Activated naive CD4-positive, alpha-beta T cell treated with anti-CD3 and anti-CD28 coated beads, Interleukin-2, amount 50 U/mL, for 72 hours (primary cell): ENCODE measurements at regions not wholly inside any gene's neighbourhood (a gene's known extent, or its start where the extent isn't known, plus 50 kb on each side); places are given as distances from the start of the nearest gene placed in this dataset.
"Not testable (repeated sequence)": the region's sequence is repeated elsewhere in the genome, so short reads cannot be mapped to it uniquely, and the experiment has no call there.

Experiments
- ATAC-seq, 2 donors: fragments of 150-1000 bp; cut with Tn5 transposase; 2 replicates each; pipeline ENCODE4 v1.10.0; 2021; ENCODE audit warnings: mild to moderate bottlenecking in 2 of 2, moderate library complexity in 2 of 2
- DNase-seq, 2 donors: peaks; one replicate each; pipeline ENCODE4 v3.0.0; 2021 to 2022; ENCODE audit warnings: low spot score in 2 of 2
- H3K27ac Mint-ChIP-seq, 2 donors: one replicate each; pipeline ENCODE4 v1.8.0; 2022; ENCODE audit warnings: mild to moderate bottlenecking in 2 of 2, mixed read lengths in 2 of 2
- H3K36me3 Mint-ChIP-seq, 2 donors: one replicate each; pipeline ENCODE4 v1.8.0; 2022; ENCODE audit warnings: mixed read lengths in 2 of 2
- H3K9me3 Mint-ChIP-seq, 2 donors: one replicate each; pipeline ENCODE4 v1.8.0; 2022; ENCODE audit warnings: mixed read lengths in 2 of 2

DNA sequence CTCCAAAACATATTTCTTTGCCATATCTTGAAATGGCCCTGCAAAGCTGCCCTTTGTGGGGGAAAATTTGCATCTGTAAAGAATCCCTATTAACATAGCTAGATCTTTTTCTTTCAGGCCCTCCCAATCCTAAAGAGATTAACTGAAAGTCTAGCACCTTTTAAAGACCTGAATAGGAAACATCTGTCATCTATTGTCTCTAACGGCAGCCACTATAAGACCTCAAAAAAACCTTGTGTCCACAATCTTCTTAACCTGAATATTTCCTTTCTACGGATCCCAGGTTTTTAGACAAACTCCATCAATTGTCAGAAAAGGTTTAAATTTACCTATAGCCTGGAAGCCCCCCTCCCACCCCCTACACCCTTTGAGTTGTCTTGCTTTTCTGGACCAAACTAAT, 241.3 kb downstream of the NPR3 start:
- H3K36me3 Mint-ChIP-seq, H3K9me3 Mint-ChIP-seq, H3K27ac Mint-ChIP-seq, ATAC-seq, DNase-seq: not testable (repeated sequence)

DNA sequence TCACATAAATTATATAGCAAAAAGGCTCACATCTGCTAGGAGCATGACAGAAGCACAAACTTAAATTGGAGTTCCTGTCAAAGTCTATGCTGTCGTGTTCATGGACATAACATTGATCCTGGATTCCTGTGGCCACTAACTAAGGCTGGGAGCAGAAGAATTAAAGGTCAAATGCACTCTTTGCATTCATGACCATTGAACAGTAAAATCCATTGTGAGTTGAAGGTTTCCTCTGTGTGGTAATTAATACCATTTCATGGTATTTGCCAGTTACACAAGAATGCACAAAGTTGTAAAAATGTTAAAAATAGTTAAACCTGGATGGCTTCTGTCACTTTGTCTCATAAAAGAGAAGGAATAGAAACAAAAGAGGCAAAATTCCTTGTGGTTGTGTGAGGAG, 242.6 kb downstream of the NPR3 start:
- no peaks in the 10 kb centered on the region for H3K36me3 Mint-ChIP-seq
- peaks cover 7 to 14% of the 10 kb centered on the region in 2 donors for H3K9me3 Mint-ChIP-seq
- no peak overlapping the region for H3K27ac Mint-ChIP-seq

DNA sequence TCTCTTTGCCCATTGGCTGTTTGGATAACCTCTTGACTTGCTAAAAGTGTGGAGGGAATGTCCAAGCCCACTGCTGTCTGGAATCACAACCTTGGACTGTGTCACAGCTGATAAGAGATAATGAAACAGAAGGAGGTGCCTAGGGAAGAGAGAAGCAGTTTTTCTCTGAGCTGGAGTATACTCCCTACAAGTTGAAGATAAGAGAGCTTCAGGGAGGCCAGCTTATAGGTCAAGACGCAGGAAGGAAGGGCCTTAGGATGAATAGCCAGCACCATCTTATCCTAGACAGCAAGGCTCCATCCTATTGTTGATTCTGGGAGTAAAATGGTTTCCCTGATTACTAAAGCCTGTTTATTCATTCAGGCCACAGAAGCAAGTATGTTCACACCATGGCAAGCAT, 244.7 kb downstream of the NPR3 start:
- H3K9me3 Mint-ChIP-seq, result peaks cover 7 to 14% of the 10 kb centered on the region in 2 donors
- ATAC-seq, result no peak
- no peak overlapping the region for H3K27ac Mint-ChIP-seq
- no peak for DNase-seq
- H3K36me3 Mint-ChIP-seq, result no peaks in the 10 kb centered on the region

More for the DNA sequence above, 242.6 kb downstream of the NPR3 start:
- ATAC-seq, result no peak
- no peak for DNase-seq

DNA sequence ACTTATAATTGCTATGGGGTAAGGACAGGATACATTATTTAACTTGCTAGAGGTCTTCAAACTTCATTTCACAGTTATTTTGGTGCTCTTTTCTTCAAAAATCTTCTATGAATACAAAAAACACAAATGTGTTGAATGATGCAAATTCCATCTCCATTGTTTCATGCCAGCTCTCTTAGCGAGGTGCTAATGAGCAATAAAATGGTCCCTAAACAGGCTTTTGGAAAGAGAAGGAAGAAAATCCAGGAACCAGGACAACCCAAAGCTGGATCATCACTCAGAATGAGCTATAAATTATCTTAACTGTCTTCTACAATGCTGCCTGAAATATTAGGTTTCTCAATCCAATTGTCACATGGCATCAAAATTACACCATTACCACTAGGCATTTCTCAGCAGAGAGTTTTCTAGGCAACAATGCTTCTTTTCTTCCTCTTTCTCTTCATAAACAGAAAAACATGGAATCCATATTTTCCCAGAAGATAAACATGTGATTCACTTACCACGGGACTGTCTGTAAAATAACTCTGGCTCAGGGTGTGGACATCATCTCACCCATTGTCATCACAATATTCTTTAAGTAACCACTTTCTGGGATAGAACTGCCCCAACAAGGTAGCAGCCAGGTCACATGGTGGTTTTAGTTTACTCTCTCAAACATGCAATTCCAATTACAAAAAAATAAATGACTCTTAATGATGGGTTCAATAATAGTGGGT, 249.4 kb downstream of the NPR3 start:
- H3K36me3 Mint-ChIP-seq, result no peaks in the 10 kb centered on the region
- no peak for DNase-seq
- H3K27ac Mint-ChIP-seq, result no peak overlapping the region
- ATAC-seq, result no peak
- peaks cover 7 to 9% of the 10 kb centered on the region in 2 donors for H3K9me3 Mint-ChIP-seq

DNA sequence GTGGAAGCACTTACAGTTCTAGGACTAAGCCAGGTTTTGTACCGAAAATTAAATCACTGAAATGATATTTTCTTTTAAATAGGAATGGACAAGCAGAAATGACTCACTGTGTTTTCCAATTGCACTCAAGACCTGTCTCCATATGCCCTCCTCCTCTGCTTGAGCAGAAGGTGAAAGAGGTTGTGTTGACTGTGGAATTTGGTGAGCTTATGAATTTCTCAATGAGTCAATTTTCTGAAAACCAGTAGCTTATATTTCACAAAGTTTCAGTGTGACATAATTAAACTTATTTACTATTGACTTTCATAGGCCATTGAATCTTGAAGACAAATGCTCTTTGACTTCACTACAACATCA, 249.9 kb downstream of the NPR3 start:
- H3K27ac Mint-ChIP-seq, result no peak overlapping the region
- peaks cover 7 to 9% of the 10 kb centered on the region in 2 donors for H3K9me3 Mint-ChIP-seq
- H3K36me3 Mint-ChIP-seq, result no peaks in the 10 kb centered on the region
- ATAC-seq, result no peak
- DNase-seq, result no peak

DNA sequence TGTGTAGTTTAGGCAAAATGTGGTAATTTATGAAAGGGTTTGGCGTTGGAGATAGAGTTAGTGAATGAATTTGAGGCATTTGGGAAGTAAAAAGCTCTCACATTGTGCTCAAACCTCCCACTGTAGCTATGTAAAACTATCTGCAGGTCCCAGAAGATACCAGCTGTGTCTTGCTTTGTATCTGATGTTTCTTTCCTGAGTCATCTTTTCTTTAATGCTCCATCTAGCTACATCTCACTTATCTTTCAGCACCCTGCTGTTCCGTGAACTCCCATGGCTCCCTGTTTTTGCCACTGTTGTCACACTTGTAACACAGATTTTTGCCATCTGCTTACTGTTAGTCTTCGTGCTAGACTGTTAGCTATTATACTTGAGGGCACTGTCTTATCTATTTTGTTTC, 253.1 kb downstream of the NPR3 start:
- Mint-ChIP-seq H3K9me3 (no peaks in the 10 kb centered on the region), H3K36me3 (no peaks in the 10 kb centered on the region), H3K27ac (no peak overlapping the region)
- DNase-seq (no peak), ATAC-seq (no peak)

DNA sequence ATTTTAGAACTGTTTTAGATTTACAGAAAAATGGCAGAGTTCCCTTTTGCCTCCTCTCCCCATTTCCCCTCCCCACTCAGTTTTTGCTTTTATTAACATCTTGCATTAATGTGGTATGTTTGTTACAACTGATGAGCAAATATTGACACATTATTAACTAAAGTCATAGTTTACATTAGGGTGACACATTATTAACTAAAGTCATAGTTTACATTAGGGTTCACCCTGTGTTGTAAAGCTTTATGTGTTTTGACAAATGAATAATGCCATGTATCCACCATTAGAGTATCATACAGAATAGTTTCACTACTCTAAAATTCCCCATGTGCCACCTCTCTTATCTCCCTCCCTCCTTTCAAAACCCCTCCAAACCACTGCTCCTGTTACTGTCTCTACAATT, 262.5 kb downstream of the NPR3 start:
- DNase-seq (no peak), ATAC-seq (no peak)
- peaks cover under 1 to 4% of the 10 kb centered on the region in 2 donors for H3K9me3 Mint-ChIP-seq
- no peak overlapping the region for H3K27ac Mint-ChIP-seq
- no peaks in the 10 kb centered on the region for H3K36me3 Mint-ChIP-seq

DNA sequence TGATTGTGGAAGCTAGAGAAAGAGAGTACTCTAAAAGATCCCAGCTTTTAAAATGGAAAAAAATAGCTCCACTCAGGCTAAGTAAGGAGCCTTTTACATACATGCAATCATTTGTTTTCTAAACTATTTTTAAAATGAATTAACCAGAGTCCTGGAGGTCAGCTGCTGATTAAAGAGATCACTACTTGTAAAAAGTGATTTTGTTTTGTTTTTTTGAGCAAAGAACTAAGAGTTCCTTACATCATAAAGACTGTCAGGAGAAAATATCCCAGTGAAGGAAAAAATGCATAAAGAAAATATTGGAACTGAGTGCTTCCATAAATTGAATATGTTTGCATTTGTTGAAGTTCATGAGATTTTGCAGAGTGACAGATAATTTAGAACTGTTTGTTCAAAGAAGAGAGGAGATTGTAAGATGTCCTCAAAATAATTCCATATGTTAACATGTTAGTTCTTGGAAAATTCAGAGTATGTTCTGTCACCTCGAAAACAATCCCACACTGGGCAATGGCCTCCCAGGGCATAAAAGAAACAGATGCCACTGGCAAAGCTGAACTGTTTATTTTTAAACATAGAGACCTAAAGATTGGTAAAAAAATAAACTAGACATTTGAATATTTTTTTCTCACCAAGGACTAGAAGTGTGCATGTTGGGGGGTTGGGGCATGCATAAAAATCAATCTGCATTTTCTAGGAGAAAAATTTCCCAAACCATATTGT, 264.7 kb downstream of the NPR3 start:
- Mint-ChIP-seq H3K27ac (no peak overlapping the region), H3K9me3 (peaks cover 9 to 11% of the 10 kb centered on the region in 2 donors), H3K36me3 (no peaks in the 10 kb centered on the region)
- no peak for ATAC-seq
- DNase-seq, result no peak

DNA sequence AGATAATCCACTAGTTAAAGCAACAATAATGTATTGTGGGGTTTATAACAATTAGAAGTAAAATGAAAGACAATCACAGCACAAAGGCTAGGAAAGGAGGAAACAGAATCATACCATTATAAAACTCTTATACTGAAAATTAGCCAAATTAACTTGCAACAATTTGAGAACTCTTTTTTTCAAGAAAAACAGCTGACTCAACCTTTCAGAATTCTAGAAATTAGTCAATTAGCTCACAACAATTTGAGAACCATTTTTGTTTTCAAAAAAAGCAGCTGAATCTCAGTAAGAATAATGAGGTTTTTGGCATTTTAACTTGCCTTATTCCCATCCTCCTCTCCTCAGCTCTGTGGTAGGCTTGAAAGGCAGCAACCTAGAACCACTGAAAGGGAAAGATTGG, 269.9 kb downstream of the NPR3 start:
- Mint-ChIP-seq H3K9me3 (peaks cover 16 to 19% of the 10 kb centered on the region in 2 donors), H3K27ac (no peak overlapping the region)
- ATAC-seq, result no peak

DNA sequence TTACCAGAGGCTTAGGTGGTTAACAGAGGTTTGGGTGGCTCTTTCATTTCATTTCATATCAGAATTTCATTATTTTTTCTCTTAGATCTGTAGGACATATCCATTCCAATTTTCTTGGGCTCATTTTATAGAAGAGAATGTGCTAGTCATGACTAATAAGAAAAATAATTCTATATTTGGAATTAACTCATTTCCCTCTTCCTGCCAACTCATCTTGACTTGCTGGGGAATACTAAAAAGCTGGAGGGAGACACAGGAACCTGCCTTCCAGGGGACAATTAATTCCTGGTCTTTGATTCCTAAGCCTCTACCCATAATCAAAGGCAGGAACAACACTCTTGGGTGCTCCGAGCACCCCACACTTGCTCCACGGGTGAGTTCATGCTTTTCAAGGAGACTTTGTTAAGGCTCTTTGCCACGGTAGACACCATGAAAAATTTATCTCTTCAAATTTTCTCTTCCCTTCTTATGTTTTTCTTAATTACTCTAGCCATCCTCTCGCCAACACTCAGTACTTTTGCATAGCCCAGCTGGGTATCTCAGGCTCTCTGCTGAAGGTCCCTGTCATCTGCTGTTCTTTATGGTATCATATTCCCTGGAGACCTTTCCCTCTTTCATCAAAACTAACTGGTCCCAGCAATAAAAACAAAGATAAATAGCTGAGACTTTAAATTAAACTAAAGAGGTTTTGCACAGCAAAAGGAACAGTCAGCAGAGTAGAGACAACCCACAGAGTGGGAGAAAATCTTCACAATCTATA, 273.9 kb downstream of the NPR3 start:
- ATAC-seq, result no peak
- H3K27ac Mint-ChIP-seq, result no peak overlapping the region
- DNase-seq, result no peak
- H3K9me3 Mint-ChIP-seq, result peaks cover 13 to 14% of the 10 kb centered on the region in 2 donors
- H3K36me3 Mint-ChIP-seq, result no peaks in the 10 kb centered on the region

More for the DNA sequence above, 269.9 kb downstream of the NPR3 start:
- DNase-seq, result no peak
- H3K36me3 Mint-ChIP-seq, result no peaks in the 10 kb centered on the region

DNA sequence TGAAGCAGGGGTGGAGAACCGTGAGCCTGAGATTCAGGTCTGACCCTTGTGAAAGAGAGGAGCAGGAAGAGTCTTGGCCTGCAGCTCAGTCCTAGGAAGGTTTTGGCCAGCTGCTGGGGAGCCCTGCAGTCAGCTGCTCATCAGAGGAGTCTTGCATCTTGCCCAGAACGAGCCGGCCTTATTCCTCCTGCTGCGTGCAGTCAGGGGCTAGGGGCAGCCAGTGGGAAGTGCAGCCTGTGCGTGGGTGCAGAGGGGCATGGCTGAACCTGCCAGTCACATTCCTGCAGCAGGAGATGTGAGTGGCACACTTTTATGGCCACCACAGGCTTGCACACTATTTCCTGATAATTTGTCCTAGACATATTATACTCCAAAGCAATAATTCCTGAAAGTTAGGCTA, 278.7 kb downstream of the NPR3 start:
- no peaks in the 10 kb centered on the region for H3K36me3 Mint-ChIP-seq
- ATAC-seq (no peak), DNase-seq (no peak)
- no peak overlapping the region for H3K27ac Mint-ChIP-seq
- peaks cover 0 to 13% of the 10 kb centered on the region in 2 donors for H3K9me3 Mint-ChIP-seq

DNA sequence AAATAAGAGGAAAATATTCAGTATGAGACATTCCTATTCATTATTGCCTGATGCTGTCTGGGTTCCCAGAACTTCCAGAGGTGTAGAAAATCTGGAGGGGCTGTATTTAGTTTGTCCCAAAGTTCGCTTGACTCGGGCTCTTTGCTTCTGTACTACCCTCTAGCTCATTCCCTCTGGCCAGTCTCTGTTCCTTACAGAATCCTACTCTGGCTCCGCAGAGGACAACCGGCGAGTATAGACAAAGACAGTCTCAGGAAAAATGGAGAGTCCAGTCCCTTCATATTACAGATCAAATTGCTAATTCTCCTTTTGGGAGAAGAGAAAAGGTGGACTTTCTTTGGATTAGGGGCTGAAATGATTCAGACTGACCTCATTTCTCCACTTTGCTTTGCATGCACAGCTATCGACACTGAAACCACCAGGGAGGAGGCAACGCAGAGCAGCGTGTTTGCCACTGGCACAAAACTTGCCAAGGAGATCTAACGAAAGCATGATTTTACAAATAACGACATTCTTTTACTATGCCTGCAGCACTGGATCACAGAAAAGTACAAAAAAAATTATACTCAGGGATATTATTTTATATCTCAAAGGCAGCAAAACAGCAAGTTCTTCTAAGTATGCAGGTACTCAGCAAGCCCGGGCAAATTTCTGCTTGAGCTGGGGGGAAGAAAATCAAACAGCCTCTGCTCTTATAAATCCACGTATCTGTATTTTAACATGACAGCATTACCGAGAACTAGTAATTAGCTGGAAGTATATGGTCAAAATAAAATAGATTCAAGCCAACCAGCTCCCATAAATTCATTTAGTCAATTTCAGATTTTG, 279.7 kb downstream of the NPR3 start:
- no peak for ATAC-seq
- peaks cover 0 to 8% of the 10 kb centered on the region in 2 donors for H3K9me3 Mint-ChIP-seq
- no peak for DNase-seq
- no peak overlapping the region for H3K27ac Mint-ChIP-seq
- no peaks in the 10 kb centered on the region for H3K36me3 Mint-ChIP-seq

DNA sequence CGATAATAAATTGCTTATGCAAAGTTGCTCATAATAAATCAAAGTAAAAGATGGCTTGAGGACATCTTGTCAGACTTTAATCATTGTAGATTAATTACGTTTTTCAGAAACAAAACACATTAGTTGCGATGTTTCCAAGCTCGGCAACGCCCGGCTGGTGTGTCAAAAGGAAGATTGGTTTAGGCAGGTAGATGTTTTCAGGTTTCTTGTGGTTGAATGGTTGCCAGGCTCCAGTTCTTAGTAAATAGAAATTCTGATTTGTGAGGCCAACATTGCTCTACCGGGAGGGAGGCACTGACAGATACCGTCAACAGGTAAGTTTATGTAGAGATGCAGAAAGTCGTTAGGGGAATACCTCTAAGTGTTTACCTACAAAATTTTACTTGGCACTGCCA, 280.3 kb downstream of the NPR3 start:
- Mint-ChIP-seq H3K9me3 (peaks cover 0 to 8% of the 10 kb centered on the region in 2 donors), H3K36me3 (no peaks in the 10 kb centered on the region), H3K27ac (no peak overlapping the region)
- DNase-seq, result no peak
- ATAC-seq, result no peak

DNA sequence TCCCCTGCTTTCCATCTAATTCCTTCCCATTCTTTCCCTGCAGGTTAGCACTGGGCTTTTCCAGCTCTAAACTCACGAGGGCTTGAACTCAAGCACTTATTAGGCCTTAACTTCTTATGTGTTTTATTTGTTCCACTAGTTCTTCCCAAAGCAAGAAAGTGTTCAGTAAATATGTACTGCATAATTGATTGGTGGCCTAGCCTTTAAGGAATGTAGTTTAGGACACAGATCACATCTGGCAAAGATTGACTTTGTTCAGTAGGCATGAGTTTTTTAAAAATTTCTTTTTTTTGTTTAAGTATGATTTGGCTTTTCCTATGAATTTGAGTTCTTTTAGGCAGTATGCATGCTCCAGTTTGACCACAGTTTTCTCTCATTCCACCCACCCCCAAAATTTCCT, 285.2 kb downstream of the NPR3 start:
- no peak overlapping the region for H3K27ac Mint-ChIP-seq
- no peaks in the 10 kb centered on the region for H3K9me3 Mint-ChIP-seq
- H3K36me3 Mint-ChIP-seq, result no peaks in the 10 kb centered on the region
- DNase-seq, result no peak
- ATAC-seq, result no peak

DNA sequence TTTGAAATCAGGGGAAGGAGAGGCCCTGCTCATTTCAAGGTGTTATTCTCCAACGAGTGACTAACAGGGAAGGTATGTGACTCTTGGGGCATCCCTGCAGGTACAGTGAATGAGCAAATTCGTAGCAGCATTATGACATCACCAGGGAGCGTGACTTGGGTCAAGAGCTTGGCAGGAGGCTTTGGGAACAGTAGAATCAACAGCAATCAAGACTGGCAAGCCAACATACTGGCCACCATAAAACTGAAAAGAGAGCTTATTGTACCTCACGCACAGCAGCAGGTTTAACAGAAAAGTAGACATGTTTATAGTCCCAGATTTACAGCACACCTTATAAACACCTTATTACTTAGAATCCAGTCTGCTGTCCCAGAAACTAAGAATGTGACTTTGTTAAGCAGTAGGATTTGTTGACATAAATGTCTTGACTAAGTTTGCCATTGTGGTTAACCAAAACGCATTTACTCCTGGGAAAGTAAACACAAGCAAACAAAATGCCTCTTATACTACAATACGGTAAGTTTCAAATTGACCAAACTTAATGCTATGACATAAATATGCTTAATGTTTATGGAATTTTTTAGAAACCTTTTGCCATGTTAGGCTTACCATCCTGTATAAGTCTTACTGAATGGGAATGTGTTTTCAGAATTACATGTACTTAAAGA, 297.8 kb downstream of the NPR3 start:
- no peak for ATAC-seq
- H3K36me3 Mint-ChIP-seq, result no peaks in the 10 kb centered on the region
- peaks cover 2 to 6% of the 10 kb centered on the region in 2 donors for H3K9me3 Mint-ChIP-seq
- no peak overlapping the region for H3K27ac Mint-ChIP-seq
- DNase-seq, result no peak

DNA sequence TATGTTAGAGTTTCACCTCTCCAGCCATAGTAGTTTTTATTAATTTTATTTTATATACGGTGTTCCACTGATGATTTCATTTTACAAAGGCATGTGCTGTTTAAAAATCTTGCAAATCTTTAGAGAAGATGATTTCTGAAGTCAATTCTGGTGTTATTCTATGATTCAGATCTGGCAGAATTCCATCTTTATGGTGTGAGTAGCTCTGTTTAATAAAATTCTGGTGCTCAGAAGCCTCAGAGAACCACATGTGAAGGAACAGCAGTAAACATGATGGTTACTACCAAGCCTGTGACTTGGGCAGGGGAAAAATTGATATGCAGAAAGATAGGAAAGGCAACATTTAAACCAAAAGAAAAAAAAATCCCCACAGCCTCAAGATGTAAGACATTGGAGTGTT, 299.7 kb downstream of the NPR3 start:
- DNase-seq (no peak), ATAC-seq (no peak)
- Mint-ChIP-seq H3K36me3 (peaks cover 0 to 14% of the 10 kb centered on the region in 2 donors), H3K9me3 (peaks cover 19 to 23% of the 10 kb centered on the region in 2 donors), H3K27ac (no peak overlapping the region)
